ENCODE measurements at regions not wholly inside any gene's neighbourhood (a gene's known extent, or its start where the extent isn't known, plus 50 kb on each side); places are given as distances from the start of the nearest gene placed in this dataset.
"Not testable (repeated sequence)": the region's sequence is repeated elsewhere in the genome, so short reads cannot be mapped to it uniquely, and the experiment has no call there.

- intact Hi-C loops (cut with micrococcal nuclease; ENCODE audit: unreplicated experiment), result loop anchor here (5.0 kb wide), 6 partner anchors 142 to 1092 kb away; partner anchors contain the start of gene CEP120
- not testable (repeated sequence) for H3K36me3 Mint-ChIP-seq (ENCODE audit: insufficient read depth, unreplicated experiment); H3K9me3 Mint-ChIP-seq (ENCODE audit: low read depth, unreplicated experiment); H3K27ac Mint-ChIP-seq (ENCODE audit: unreplicated experiment); BruUV-seq (replicated peaks); H3K4me1 Mint-ChIP-seq (ENCODE audit: low read depth, unreplicated experiment)
- peak overlapping the region; percentile 79 for H3K4me3 Mint-ChIP-seq (ENCODE audit: low read depth, unreplicated experiment)
- CTCF ChIA-PET, result interaction anchor here (1.0 kb wide), 1 partner anchor 855 kb away, joined by 3 read pairs; no protein-coding TSS in a partner anchor
- peaks cover 23% of the 10 kb centered on the region for H3K27me3 Mint-ChIP-seq (ENCODE audit: unreplicated experiment)
- peak; percentile 21 for DNase-seq
Observed at GRCh38 chr5:122515210-122515609, 203.2 kb downstream of the SNCAIP start.

- BruUV-seq (replicated peaks), result no TSS peak
- Mint-ChIP-seq H3K36me3 (ENCODE audit: insufficient read depth, unreplicated experiment) (peaks cover 7% of the 10 kb centered on the region), H3K27ac (ENCODE audit: unreplicated experiment) (no peak overlapping the region), H3K9me3 (ENCODE audit: low read depth, unreplicated experiment) (no peaks in the 10 kb centered on the region), H3K4me3 (ENCODE audit: low read depth, unreplicated experiment) (peak overlapping the region; percentile 79), H3K4me1 (ENCODE audit: low read depth, unreplicated experiment) (no peaks in the 10 kb centered on the region), H3K27me3 (ENCODE audit: unreplicated experiment) (peaks cover 29% of the 10 kb centered on the region)
- CTCF ChIA-PET, result interaction anchor here (0.6 to 1.0 kb wide), 11 partner anchors 16 to 907 kb away, joined by 3 to 10 read pairs (median 4); partner anchors contain the start of genes CEP120 and SNX24
- intact Hi-C loops (cut with micrococcal nuclease; ENCODE audit: unreplicated experiment), result loop anchor here (1.0 to 5.0 kb wide), 7 partner anchors 141 to 1091 kb away; partner anchors contain the start of gene CEP120
- DNase-seq, result peak; percentile 65
- peak; percentile 67 for TF ChIP-seq CTCF (IDR thresholded peaks at IDR 0.05; ENCODE audit: unreplicated experiment)
Observed at GRCh38 chr5:122515709-122516431, 203.8 kb downstream of the SNCAIP start.

- no peak for DNase-seq
- Mint-ChIP-seq H3K9me3 (ENCODE audit: low read depth, unreplicated experiment) (no peaks in the 10 kb centered on the region), H3K4me1 (ENCODE audit: low read depth, unreplicated experiment) (no peaks in the 10 kb centered on the region), H3K27me3 (ENCODE audit: unreplicated experiment) (peaks cover 30% of the 10 kb centered on the region), H3K36me3 (ENCODE audit: insufficient read depth, unreplicated experiment) (peaks cover 7% of the 10 kb centered on the region), H3K27ac (ENCODE audit: unreplicated experiment) (no peak overlapping the region), H3K4me3 (ENCODE audit: low read depth, unreplicated experiment) (no peak overlapping the region)
- no peak for TF ChIP-seq CTCF (IDR thresholded peaks at IDR 0.05; ENCODE audit: unreplicated experiment)
- intact Hi-C loops (cut with micrococcal nuclease; ENCODE audit: unreplicated experiment), result loop anchor here (1.0 to 5.0 kb wide), 7 partner anchors 141 to 1091 kb away; partner anchors contain the start of gene CEP120
- CTCF ChIA-PET, result interaction anchor here (0.7 to 1.0 kb wide), 10 partner anchors 16 to 907 kb away, joined by 3 to 10 read pairs (median 4); partner anchors contain the start of genes CEP120 and SNX24
- BruUV-seq (replicated peaks), result no TSS peak
Observed at GRCh38 chr5:122516432-122516743, 204.4 kb downstream of the SNCAIP start.

- no peak for DNase-seq
- H3K36me3 Mint-ChIP-seq (ENCODE audit: insufficient read depth, unreplicated experiment), result peaks cover 7% of the 10 kb centered on the region
- intact Hi-C loops (cut with micrococcal nuclease; ENCODE audit: unreplicated experiment), result loop anchor here (5.0 kb wide), 6 partner anchors 140 to 1090 kb away; partner anchors contain the start of gene CEP120
- H3K4me3 Mint-ChIP-seq (ENCODE audit: low read depth, unreplicated experiment), result no peak overlapping the region
- no peaks in the 10 kb centered on the region for H3K9me3 Mint-ChIP-seq (ENCODE audit: low read depth, unreplicated experiment)
- H3K4me1 Mint-ChIP-seq (ENCODE audit: low read depth, unreplicated experiment), result no peaks in the 10 kb centered on the region
- CTCF ChIA-PET, result no interaction called here
- no peak overlapping the region for H3K27ac Mint-ChIP-seq (ENCODE audit: unreplicated experiment)
- H3K27me3 Mint-ChIP-seq (ENCODE audit: unreplicated experiment), result peaks cover 30% of the 10 kb centered on the region
- TF ChIP-seq CTCF (IDR thresholded peaks at IDR 0.05; ENCODE audit: unreplicated experiment), result no peak
- no TSS peak for BruUV-seq (replicated peaks)
Observed at GRCh38 chr5:122517091-122517490, 205.1 kb downstream of the SNCAIP start.

- no peaks in the 10 kb centered on the region for H3K9me3 Mint-ChIP-seq (ENCODE audit: low read depth, unreplicated experiment)
- no peak for DNase-seq
- H3K4me1 Mint-ChIP-seq (ENCODE audit: low read depth, unreplicated experiment), result no peaks in the 10 kb centered on the region
- TF ChIP-seq CTCF (IDR thresholded peaks at IDR 0.05; ENCODE audit: unreplicated experiment), result no peak
- no peak overlapping the region for H3K4me3 Mint-ChIP-seq (ENCODE audit: low read depth, unreplicated experiment)
- H3K36me3 Mint-ChIP-seq (ENCODE audit: insufficient read depth, unreplicated experiment), result no peaks in the 10 kb centered on the region
- H3K27ac Mint-ChIP-seq (ENCODE audit: unreplicated experiment), result no peak overlapping the region
- CTCF ChIA-PET, result no interaction called here
- peaks cover 19% of the 10 kb centered on the region for H3K27me3 Mint-ChIP-seq (ENCODE audit: unreplicated experiment)
- no TSS peak for BruUV-seq (replicated peaks)
- intact Hi-C loops (cut with micrococcal nuclease; ENCODE audit: unreplicated experiment), result no loop called here
Observed at GRCh38 chr5:122523776-122524175, 211.7 kb downstream of the SNCAIP start.
